ENCODE measurements at regions not wholly inside any gene's neighbourhood (a gene's known extent, or its start where the extent isn't known, plus 50 kb on each side); places are given as distances from the start of the nearest gene placed in this dataset.

GRCh38 chr13:112245989-112246388 is 130.2 kb upstream of the SPACA7 start:
- H3K4me2 ChIP-seq (ENCODE audit: low read length): no peak overlapping the region
- POLR2A ChIA-PET: no interaction called here
- no peak overlapping the region for H3K9ac ChIP-seq (ENCODE audit: low read length)
- H3K27ac ChIP-seq (ENCODE audit: low read depth, low read length): no peak overlapping the region
- CTCF ChIA-PET: no interaction called here
- no peak for DNase-seq (ENCODE audit: low read depth, low spot score)
- no TSS peak for BruUV-seq (replicated peaks)
- TF ChIP-seq CBX3 (IDR thresholded peaks at IDR 0.05; ENCODE audit: low read depth) (no peak), SP1 (IDR thresholded peaks at IDR 0.05; ENCODE audit: low read depth) (no peak), FOSL1 (IDR thresholded peaks at IDR 0.05; ENCODE audit: low read depth) (no peak), EZH2 (IDR thresholded peaks at IDR 0.05) (no peak), YY1 (IDR thresholded peaks at IDR 0.05; ENCODE audit: extremely low read depth, insufficient replicate concordance, low read depth, low read length) (no peak), ZFX (IDR thresholded peaks at IDR 0.05) (no peak), TCF7L2 (IDR thresholded peaks at IDR 0.05; ENCODE audit: borderline replicate concordance, extremely low read depth, insufficient read depth, insufficient read length) (no peak), SIN3A (IDR thresholded peaks at IDR 0.05; ENCODE audit: low read depth) (no peak), EGR1 (IDR thresholded peaks at IDR 0.05; ENCODE audit: low read depth) (no peak), JUND (IDR thresholded peaks at IDR 0.05) (no peak), POLR2AphosphoS5 (IDR thresholded peaks at IDR 0.05; ENCODE audit: low read depth, low read length) (no peak), SRF (IDR thresholded peaks at IDR 0.05; ENCODE audit: low read depth) (no peak), EZH2phosphoT487 (IDR thresholded peaks at IDR 0.05; ENCODE audit: borderline replicate concordance) (no peak)
- TF ChIP-seq, protein P1, sequence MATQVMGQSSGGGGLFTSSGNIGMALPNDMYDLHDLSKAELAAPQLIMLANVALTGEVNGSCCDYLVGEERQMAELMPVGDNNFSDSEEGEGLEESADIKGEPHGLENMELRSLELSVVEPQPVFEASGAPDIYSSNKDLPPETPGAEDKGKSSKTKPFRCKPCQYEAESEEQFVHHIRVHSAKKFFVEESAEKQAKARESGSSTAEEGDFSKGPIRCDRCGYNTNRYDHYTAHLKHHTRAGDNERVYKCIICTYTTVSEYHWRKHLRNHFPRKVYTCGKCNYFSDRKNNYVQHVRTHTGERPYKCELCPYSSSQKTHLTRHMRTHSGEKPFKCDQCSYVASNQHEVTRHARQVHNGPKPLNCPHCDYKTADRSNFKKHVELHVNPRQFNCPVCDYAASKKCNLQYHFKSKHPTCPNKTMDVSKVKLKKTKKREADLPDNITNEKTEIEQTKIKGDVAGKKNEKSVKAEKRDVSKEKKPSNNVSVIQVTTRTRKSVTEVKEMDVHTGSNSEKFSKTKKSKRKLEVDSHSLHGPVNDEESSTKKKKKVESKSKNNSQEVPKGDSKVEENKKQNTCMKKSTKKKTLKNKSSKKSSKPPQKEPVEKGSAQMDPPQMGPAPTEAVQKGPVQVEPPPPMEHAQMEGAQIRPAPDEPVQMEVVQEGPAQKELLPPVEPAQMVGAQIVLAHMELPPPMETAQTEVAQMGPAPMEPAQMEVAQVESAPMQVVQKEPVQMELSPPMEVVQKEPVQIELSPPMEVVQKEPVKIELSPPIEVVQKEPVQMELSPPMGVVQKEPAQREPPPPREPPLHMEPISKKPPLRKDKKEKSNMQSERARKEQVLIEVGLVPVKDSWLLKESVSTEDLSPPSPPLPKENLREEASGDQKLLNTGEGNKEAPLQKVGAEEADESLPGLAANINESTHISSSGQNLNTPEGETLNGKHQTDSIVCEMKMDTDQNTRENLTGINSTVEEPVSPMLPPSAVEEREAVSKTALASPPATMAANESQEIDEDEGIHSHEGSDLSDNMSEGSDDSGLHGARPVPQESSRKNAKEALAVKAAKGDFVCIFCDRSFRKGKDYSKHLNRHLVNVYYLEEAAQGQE (IDR thresholded peaks at IDR 0.05; ENCODE audit: low read depth): no peak
- TF ChIP-seq, protein P2, sequence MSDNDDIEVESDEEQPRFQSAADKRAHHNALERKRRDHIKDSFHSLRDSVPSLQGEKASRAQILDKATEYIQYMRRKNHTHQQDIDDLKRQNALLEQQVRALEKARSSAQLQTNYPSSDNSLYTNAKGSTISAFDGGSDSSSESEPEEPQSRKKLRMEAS (IDR thresholded peaks at IDR 0.05): no peak
- TF ChIP-seq, protein P3, sequence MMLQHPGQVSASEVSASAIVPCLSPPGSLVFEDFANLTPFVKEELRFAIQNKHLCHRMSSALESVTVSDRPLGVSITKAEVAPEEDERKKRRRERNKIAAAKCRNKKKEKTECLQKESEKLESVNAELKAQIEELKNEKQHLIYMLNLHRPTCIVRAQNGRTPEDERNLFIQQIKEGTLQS (IDR thresholded peaks at IDR 0.05): no peak
- no peaks in the 10 kb centered on the region for H3K9me3 ChIP-seq (ENCODE audit: control insufficient read depth in 1 of 2, insufficient read depth in 1 of 2, low read depth in 1 of 2, low read length in 2 of 2)
- no peaks in the 10 kb centered on the region for H4K20me1 ChIP-seq (ENCODE audit: insufficient read depth)
- H3K36me3 ChIP-seq (ENCODE audit: control insufficient read depth in 1 of 2, insufficient read depth in 2 of 2, low read length in 2 of 2): no peaks in the 10 kb centered on the region
- ATAC-seq: no peak
- RAD21 ChIA-PET (ENCODE audit: low non-redundant PET in 1 of 2, low total read pairs in 2 of 2, uncharacterized antibody in 2 of 2, unreplicated experiment in 2 of 2): no interaction called here
- no peaks in the 10 kb centered on the region for H3K9me2 ChIP-seq (ENCODE audit: insufficient read depth)
- no peak overlapping the region for H3K4me3 ChIP-seq (replicated peaks in 1 of 2; ENCODE audit: low read depth in 1 of 2, low read length in 2 of 2)
- H2AFZ ChIP-seq (ENCODE audit: low read depth, low read length, poor library complexity, severe bottlenecking): no peak overlapping the region
- no peaks in the 10 kb centered on the region for H3K4me1 ChIP-seq (ENCODE audit: control insufficient read depth in 1 of 2, insufficient read depth in 2 of 2, low read length in 2 of 2)
- H3K79me2 ChIP-seq (ENCODE audit: insufficient read depth, low read length): no peaks in the 10 kb centered on the region
- H3K27me3 ChIP-seq (ENCODE audit: insufficient read depth, low read length): peaks cover 15% of the 10 kb centered on the region
- intact Hi-C loops (cut with micrococcal nuclease): no loop called here
